GM19467 (cell line): ENCODE measurements at regions not wholly inside any gene's neighbourhood (a gene's known extent, or its start where the extent isn't known, plus 50 kb on each side); places are given as distances from the start of the nearest gene placed in this dataset.
"Not testable (repeated sequence)": the region's sequence is repeated elsewhere in the genome, so short reads cannot be mapped to it uniquely, and the experiment has no call there.

Experiments used
- ATAC-seq: cut with Tn5 transposase; IDR thresholded peaks from one replicate; pipeline ENCODE4 v1.9.1; 2021; ENCODE audit warnings: mild to moderate bottlenecking, moderate library complexity; ENCODE audit not compliant: unreplicated experiment

GRCh38 chr22:25281675-25282345, 62.4 kb downstream of the CRYBB2 start:
- no peak for ATAC-seq

GRCh38 chr22:25282346-25282670, 62.9 kb downstream of the CRYBB2 start:
- ATAC-seq = no peak

DNA sequence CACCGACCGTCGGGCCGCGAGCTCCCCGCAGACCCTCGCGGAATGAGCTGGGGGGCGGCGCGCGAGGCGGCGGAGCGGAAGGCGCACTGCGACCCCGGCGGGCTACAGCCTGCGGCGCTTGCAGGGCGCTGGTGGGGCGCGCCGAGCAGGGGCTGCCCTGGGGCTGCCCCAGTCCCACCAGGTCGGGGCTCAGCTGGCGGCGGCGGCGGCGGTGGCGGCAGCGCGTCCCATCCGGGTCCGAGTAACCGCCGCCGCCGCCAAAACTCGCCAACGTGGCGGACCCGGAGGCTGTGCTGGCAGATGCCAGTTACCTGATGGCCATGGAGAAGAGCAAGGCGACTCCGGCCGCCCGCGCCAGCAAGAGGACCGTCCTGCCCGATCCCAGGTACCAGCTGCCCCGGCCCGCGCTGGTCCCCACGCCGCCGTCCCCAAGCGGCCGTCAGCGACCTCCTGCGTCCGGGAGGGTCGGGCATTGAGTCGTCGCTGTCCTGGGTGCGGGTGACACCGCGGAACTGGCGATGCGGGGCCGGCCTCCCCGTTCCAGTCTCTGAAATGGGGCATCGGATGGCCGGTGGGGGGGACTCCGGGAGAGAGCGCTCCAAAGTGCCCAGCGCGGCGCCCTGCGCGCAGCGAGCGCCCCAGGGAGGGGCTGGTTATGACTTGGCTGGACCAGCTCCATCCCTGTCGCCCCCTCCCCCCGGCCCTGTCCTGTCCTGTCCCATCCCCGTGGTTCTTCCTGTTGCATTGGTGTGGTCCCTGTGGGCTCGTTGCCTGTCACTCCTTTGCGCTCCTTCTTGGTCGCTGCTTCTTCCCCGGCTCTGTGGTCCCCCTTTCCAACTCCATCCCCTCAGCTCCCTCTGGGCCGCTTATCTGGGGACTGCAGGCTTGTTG, 63.5 kb downstream of the CRYBB2 start:
- ATAC-seq = no peak

DNA sequence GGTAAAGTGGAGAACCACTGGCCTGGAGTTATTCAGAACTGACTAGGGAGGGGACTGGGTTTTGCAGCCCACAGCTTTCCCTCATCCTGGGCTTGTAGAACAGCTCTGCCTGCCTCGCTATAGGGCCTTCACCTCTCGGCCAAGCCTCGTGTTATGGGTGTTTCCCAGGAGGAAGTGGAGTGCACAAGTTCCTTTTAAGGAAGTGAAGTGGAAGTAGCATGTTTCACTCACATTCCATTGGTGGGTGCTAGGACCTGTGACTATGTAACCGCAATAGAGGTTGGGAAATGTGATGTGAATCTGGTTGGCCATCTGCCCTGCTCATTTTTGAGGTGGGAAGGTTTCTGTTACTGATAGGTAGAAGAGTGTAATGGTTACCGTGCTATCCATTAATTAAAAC, 69.0 kb downstream of the CRYBB2 start:
- ATAC-seq = not testable (repeated sequence)

- ATAC-seq = not testable (repeated sequence)
Measured at GRCh38 chr22:25301912-25302311, 82.5 kb downstream of the CRYBB2 start.

GRCh38 chr22:25309586-25309985, 90.1 kb downstream of the CRYBB2 start:
- ATAC-seq = not testable (repeated sequence)

DNA sequence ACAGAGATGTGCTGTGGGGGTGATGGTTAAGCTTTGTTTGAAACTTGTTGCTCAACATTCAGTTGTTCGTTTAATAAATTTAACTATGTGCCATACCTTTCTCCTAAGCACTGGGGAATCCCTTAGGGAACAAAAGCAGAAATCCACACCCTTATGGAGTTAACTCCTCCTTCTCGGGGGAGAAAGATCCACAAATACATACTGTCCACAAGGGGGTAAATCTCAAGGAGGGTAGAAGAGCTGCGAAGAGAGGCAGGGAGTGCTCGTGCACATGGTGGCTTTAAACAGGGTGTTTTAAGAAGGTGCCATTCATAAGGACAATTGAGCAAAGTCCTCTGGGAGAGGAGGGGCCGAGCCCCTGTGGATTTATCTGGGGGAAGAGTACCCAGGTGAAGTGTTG, 92.5 kb downstream of the CRYBB2 start:
- not testable (repeated sequence) for ATAC-seq

- ATAC-seq = no peak
Measured at GRCh38 chr22:25318081-25318823, 98.8 kb downstream of the CRYBB2 start.

DNA sequence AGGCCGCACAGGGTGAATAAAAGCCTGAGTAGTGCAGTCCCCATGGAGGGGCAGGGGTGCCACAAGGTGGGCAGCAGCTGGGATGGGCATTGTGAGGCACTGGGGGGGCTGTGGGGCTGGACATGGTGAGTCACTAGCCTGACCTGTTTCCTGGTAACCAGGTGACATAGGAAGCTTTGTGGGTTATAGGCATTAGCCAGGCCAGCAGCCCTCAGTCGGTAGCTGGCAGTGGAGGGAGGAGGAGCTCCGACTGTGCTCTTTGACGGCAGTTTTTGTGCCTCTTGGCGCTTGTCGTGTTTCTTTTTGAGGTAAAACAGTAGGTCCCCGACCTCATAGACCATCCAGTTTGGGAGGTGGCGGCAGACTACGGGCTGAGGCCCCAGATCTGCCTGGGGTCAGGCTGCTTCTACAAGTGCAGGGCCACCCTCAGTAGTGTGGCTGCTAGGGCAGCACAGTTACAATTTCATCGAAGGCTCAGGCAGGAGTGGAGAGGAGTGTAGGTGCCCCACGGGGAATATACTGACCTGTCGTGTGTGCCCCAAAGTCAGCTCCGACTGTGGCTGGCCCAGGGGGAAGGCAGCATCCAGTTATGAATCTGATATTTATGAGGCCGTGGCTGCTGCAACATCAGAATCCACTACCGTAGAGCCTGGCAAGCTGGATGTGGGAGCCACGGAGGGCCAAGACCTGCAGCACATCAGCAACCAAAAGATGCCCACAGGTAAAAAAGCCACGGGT, 107.7 kb downstream of the CRYBB2 start:
- ATAC-seq = no peak

GRCh38 chr22:25331050-25331449, 111.6 kb downstream of the CRYBB2 start:
- no peak for ATAC-seq

DNA sequence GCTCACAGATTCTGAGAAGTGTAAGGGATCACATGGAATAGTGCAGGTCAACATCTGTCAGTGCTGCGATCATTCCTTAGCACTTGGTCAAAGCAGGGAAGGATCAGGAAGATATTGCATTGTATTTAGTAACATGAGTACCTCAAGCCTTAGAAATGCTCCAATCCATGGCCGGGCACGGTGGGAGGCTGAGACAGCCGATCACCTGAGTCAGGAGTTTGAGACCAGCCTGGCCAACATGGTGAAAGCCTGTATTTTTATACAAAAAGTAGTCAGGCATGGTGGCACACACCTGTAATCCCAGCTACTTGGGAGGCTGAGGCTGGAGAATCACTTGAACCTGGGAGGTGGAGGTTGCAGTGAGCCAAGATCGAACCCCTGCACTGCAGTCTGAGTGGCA, 112.5 kb downstream of the CRYBB2 start:
- not testable (repeated sequence) for ATAC-seq

- ATAC-seq = no peak
Measured at GRCh38 chr22:25332386-25332785, 112.9 kb downstream of the CRYBB2 start.

- no peak for ATAC-seq
Measured at GRCh38 chr22:25334162-25334490, 114.7 kb downstream of the CRYBB2 start.

- not testable (repeated sequence) for ATAC-seq
Measured at GRCh38 chr22:25334631-25335030, 115.2 kb downstream of the CRYBB2 start.

- not testable (repeated sequence) for ATAC-seq
Measured at GRCh38 chr22:25335276-25335675, 115.8 kb downstream of the CRYBB2 start.

DNA sequence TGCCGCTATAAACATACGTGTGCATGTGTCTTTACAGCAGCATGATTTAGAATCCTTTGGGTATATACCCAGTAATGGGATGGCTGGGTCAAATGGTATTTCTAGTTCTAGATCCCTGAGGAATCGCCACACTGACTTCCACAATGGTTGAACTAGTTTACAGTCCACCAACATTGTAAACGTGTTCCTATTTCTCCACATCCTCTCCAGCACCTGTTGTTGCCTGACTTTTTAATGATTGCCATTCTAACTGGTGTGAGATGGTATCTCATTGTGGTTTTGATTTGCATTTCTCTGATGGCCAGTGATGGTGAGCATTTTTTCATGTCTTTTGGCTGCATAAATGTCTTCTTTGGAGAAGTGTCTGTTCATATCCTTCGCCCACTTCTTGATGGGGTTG, 121.1 kb downstream of the CRYBB2 start:
- not testable (repeated sequence) for ATAC-seq

DNA sequence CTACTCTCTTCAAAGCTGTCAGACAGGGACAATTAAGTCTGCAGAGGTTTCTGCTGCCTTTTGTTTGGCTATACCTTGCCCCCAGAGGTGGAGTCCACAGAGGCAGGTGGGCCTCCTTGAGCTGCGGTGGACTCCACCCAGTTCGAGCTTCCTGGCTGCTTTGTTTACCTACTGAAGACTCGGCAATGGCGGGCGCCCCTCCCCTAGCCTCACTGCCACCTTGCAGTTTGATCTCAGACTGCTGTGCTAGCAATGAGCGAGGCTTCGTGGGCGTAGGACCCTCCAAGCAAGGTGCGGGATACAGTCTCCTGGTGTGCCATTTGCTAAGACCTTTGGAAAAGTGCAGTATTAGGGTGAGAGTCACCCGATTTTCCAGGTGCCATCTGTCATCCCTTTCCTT, 124.9 kb downstream of the CRYBB2 start:
- not testable (repeated sequence) for ATAC-seq

GRCh38 chr22:25346859-25347751, 127.7 kb downstream of the CRYBB2 start:
- ATAC-seq = no peak

- ATAC-seq = no peak
Measured at GRCh38 chr22:25347752-25348102, 128.3 kb downstream of the CRYBB2 start.

DNA sequence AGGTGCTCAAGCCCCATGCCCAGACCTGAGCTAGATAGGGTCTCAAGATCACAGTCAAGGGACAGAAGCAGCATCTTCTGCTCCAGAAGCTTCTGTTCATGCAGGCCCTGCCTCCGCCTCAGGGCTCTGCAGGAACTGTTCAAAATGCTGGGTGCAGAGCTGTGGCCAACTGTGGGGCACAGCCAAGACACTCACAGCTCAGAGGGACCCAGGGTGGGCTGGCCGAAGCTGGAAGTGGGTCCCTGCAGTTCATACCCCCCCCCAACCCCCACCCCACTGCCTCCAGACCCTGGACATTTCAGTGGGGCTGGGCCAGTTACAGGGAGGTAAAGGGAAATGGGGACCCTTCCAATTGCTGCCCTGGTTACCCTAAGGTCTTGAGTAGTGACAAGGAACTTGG, 129.0 kb downstream of the CRYBB2 start:
- ATAC-seq = no peak
